NCI-H187 treated with DMSO at 0.1 percent for 48 hours (cell line): ENCODE measurements at regions not wholly inside any gene's neighbourhood (a gene's known extent, or its start where the extent isn't known, plus 50 kb on each side); places are given as distances from the start of the nearest gene placed in this dataset.

Source experiments
- DNase-seq: peaks from one replicate; lab custom pipeline; 2025; lab: John Stamatoyannopoulos, UW

GRCh38 chr10:124286621-124287020, 132.1 kb downstream of the OAT start:
- DNase-seq = no peak

GRCh38 chr10:124285587-124286527, 132.9 kb downstream of the OAT start:
- DNase-seq = no peak

- DNase-seq = no peak
These were observed 134.8 kb downstream of the OAT start for GRCh38 chr10:124283949-124284250.

- no peak for DNase-seq
These were observed 135.3 kb downstream of the OAT start for GRCh38 chr10:124283215-124283948.

GRCh38 chr10:124282326-124282725, 136.4 kb downstream of the OAT start:
- DNase-seq = no peak

GRCh38 chr10:124281666-124282065, 137.1 kb downstream of the OAT start:
- DNase-seq = no peak

- DNase-seq = no peak
These were observed 137.8 kb downstream of the OAT start for GRCh38 chr10:124280916-124281315.

- DNase-seq = no peak
These were observed 138.8 kb downstream of the OAT start for GRCh38 chr10:124279882-124280281.

- DNase-seq = no peak
These were observed 139.4 kb downstream of the OAT start for GRCh38 chr10:124279298-124279697.

GRCh38 chr10:124278356-124278755, 140.4 kb downstream of the OAT start:
- no peak for DNase-seq

GRCh38 chr10:124273141-124273540, 145.6 kb downstream of the OAT start:
- no peak for DNase-seq

- no peak for DNase-seq
These were observed 147.0 kb downstream of the OAT start for GRCh38 chr10:124271676-124272075.

GRCh38 chr10:124270530-124271327, 148.0 kb downstream of the OAT start:
- no peak for DNase-seq

GRCh38 chr10:124268976-124269375, 149.7 kb downstream of the OAT start:
- DNase-seq = no peak

GRCh38 chr10:124267911-124268549, 150.7 kb downstream of the OAT start:
- no peak for DNase-seq

- no peak for DNase-seq
These were observed 151.4 kb downstream of the OAT start for GRCh38 chr10:124267231-124267885.

GRCh38 chr10:124266468-124267230, 152.1 kb downstream of the OAT start:
- DNase-seq = no peak

GRCh38 chr10:124265776-124266467, 152.8 kb downstream of the OAT start:
- DNase-seq = no peak

- DNase-seq = no peak
These were observed 153.4 kb downstream of the OAT start for GRCh38 chr10:124265391-124265745.

- no peak for DNase-seq
These were observed 153.9 kb downstream of the OAT start for GRCh38 chr10:124264711-124265390.
